ENCODE measurements at regions not wholly inside any gene's neighbourhood (a gene's known extent, or its start where the extent isn't known, plus 50 kb on each side); places are given as distances from the start of the nearest gene placed in this dataset.
"Not testable (repeated sequence)": the region's sequence is repeated elsewhere in the genome, so short reads cannot be mapped to it uniquely, and the experiment has no call there.

- no peak for DNase-seq
These were observed 107.6 kb upstream of the EGLN3 start for GRCh38 chr14:34058510-34058909.

GRCh38 chr14:34056046-34056445 is 105.2 kb upstream of the EGLN3 start:
- DNase-seq: no peak

GRCh38 chr14:34055157-34055950 is 104.5 kb upstream of the EGLN3 start:
- no peak for DNase-seq

DNA sequence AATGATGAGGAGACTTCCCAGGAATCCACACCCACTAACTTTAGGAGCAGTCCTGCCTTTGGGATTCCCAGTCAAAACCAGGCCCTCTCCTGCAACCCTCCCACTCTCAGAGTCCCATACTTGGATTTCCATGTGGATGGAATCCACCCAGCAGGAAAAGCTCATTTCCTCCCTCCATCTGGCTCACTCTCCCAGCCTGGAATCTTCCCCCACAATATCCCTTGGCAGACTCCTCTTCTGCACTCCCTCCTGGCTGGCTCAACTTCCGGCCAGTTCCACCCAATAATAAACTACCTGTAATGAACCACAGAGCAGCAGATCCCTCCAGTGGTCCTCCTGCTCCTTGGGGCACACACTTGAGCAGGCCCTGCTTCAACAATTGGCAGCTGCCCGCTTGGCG is 102.8 kb upstream of the EGLN3 start:
- no peak for DNase-seq

DNA sequence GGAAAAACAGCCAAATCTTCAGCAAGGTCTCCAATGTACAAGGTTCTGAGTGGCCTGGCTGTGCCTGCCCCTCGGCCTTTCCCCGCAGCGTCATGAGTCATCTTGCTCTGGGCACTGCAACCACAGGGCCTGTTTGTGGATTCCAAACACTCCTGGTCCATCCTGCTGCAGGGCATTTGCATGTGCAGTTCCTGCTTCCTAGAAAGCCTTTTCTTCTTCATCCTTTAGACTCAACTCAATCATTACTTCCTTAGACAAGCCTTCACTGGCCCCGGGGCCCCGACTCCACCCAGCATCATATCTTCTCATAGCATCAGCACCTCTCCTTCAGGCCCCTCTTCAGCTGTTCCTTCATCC is 101.8 kb upstream of the EGLN3 start:
- DNase-seq: no peak

DNA sequence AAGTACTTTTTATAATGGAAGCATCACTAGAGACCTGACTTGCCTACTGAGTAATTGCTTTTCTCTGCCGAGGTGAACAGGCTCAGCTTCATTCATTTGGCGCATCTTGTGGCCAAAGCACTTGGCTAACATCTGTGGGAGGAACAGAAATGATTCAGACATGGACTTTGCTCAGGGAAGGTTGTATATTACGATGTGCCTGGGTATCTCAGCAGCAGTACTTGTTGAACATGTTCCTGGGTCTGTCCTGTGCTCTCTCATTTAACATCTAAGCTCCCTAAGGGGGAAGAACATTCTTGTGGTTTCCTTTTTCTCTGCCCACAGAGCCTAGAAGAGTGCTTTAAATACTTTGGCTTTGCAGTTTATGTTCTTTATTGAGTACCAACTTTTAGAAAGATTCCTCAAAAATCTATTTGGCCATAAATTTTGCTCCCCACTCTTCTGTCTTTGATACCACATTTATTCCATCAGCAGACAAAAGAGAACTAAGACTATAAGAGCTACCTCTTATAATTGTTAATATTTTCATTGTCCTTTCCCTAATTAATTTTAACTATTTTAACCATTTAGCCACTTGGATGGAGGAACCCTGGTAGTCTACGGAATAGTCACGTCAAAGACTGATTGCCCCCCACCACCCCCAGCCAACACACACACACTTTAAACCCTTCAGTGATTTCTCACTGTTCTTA is 101.2 kb upstream of the EGLN3 start:
- DNase-seq: no peak

GRCh38 chr14:34050606-34051005 is 99.7 kb upstream of the EGLN3 start:
- no peak for DNase-seq

DNA sequence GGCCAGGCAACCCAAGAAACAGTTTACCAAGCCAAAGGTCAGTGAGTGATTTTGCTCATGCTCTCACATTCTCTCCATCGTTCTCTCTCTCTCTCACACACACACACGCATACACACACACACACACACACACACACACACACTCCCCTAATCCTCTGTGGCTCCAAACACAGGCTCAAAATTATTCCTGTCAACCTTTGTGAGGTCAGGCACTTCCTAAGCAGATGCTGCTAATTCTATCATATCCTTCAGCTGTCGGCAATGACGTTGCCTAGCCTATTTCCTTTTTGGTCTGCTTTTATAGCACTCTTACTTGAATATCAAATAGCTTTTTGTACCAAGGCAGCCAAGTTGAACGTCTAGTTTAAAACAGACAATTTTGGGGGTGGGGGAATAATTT is 98.9 kb upstream of the EGLN3 start:
- DNase-seq: no peak

GRCh38 chr14:34049187-34049586 is 98.3 kb upstream of the EGLN3 start:
- not testable (repeated sequence) for DNase-seq

- no peak for DNase-seq
These were observed 96.1 kb upstream of the EGLN3 start for GRCh38 chr14:34046799-34047520.

DNA sequence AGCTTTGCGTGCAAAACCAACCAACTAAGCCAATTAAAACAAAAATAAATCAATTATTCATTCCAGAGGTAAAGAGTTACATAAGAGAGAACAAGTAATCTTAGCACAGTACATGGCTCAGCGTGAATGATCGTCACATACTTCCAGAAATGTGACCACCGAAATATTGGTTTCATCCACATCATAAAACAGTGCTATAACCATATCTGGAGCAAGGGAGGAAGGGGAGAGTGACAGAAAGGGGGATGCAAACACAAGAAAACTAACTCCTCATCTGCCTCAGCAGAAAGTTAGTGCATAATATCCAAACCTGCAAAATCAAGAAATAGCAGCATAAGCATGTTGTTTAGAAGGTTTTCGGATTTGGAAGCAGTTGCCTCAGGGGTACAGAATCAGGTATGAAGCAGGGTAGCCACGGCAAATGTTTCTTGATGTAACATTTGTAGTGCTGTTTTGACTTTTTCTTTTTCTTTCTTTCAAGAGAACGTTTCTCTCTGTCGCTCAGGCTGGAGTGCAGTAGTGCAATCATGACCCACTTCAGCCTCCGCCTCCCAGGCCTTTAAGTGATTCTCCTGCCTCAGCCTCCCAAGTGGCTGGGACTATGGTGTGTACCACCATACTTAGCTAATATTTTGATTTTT is 93.9 kb upstream of the EGLN3 start:
- DNase-seq: no peak

- DNase-seq: no peak
These were observed 93.4 kb upstream of the EGLN3 start for GRCh38 chr14:34044373-34044637.

DNA sequence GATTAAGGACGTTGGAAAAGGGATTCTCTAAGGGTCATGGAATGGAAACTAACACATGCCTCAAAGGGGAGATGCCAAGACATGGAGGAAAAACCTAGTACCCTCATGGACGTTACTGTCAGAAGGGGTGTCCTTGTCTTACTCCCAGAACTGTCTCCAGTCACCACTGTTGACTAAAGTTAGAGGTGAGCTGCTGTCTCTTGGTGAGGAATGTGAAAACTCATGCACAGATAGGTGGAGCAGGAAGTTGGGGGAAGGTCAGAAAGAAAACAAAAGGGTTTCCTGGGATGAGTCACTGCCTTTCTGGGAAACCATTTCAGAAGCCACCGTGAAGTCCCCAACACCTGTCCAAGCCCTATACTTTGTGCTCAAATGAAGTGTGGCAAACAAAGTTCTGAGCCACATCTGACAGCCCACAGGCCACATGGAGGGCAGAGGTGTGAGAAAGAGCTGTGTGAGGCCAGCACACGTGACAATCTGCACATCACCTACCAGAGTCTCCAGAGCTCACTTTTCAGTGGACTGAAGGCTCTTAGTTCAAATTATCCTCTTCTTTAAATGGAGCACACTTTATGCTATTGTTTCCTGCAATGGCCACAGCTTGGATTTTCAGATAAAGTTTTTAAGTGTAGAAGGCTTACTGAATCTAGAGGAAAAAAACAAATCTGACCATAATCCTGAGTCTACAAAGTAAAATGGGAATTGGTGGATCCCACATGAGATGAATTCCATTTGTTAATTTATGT is 92.9 kb upstream of the EGLN3 start:
- DNase-seq: no peak

GRCh38 chr14:34041220-34041619 is 90.3 kb upstream of the EGLN3 start:
- DNase-seq: no peak

DNA sequence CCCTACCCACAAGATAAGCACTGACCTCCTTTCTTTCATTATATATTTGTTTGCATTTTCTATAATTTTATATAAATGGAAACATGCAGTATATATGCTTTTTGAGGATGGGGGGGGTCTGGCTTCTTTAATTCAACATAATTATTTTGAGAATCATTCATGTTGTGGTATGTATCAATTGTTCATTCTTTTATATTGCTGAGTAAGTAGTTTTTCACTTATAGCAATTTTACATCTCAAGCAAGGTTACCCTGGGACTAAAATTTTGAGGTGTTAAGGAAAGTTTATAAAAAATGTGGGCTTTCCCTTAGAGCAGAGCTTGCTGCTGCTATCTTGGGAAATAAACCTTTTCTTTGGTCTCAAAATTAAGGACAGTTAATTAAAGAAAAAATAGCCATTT is 89.9 kb upstream of the EGLN3 start:
- DNase-seq: no peak

GRCh38 chr14:34039428-34040047 is 88.7 kb upstream of the EGLN3 start:
- DNase-seq: no peak

DNA sequence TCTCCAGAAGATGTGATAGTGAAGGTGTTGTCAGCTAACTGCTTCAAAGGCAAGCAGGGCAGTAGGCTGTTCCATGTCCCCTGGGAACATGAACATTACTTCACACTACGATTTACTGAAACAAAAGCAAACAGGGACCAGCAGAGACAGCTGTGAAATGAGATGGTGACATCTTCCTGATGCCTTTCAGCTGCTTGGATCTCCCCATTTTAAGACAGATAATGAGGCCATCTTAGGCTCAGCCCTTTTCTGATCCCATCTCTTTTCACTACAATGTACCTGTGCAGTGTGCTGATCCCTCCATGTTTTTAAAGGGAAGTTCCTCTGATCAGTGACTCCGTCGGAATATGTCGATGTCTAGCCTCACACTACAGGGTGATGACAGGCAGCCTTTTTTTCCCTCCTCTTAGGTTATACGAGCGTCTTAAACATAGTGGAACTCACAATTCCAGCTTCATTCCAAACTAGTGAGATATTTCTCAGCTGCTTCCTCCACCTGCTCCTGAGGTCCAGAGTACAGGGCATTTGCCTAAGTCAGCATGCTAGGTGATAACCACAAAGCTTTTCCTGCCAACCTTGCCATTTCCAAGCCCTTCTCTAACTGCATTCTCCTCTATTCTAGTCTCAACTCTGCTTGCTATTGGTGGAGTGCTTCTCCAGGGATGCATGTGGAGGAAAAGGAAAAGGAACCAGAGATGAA is 87.6 kb upstream of the EGLN3 start:
- no peak for DNase-seq

DNA sequence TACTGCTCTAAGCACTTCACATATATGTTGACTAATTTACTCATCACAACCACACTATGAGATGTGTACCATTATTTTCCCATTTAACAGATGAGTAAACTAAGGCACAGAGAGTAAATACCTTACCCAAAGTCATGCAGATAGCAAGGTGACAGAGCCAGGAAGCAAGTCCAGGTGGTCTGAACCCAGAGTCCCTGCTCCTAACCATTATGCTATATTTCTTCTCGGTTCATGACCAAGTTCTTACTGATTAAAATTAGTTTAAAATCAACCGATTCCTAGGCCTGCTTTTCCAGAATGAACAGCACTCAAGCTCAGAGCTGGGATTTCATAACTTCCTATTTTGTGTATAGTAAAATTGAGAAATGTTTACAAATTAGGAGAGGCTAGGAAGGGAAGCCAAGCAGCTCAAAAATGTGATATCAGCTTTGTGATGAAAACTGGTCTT is 85.5 kb upstream of the EGLN3 start:
- no peak for DNase-seq

DNA sequence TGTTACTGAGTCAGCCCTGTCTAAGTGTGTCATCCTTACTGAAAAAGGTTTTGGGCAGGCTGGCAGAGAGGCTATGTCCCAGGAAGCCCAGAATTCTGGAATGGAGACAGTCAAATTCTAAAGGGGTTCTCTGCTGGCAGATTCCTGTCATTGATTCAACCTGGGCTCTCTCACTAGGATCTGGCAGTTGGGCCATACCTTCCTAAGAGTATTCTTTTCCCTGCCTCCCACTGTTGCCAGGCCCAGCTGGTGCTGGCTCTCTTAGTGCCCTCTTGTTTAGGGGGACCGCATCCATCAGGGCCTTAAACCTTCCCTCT is 85.0 kb upstream of the EGLN3 start:
- no peak for DNase-seq

DNA sequence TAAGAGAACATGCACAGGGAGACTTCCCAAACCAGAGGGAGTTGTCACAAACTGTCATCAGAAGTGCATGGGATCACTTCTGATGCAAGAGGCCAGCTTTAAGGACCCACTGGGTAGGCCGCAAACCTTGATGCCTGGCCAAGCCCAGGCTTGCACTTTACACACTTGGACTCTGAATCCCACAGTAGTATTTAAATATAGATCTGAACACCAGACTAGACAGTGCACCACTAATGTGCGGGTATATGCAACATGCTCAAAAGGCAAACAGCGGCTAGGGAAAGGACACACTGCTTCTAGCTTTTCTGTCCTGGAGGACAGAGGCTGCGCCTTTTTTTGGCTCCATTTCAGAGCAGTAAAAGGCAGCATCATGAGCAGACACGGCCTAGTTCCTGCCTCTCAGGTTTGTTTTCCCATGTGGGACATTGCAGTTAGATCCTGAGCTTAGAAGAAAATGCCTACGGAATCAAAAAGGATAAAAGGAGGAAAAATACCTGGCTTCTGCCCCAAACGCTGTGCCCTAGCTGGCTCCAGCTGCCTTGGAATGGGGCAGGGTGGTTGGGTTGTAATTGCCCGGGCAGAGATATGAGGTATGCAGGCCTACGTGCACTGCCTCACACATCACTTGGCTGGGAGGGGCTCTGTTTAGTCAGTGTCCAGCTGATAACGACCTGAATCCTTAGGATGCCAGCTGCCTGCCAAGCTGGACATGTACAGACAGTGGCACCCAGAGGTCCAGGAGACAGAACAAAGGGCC is 84.5 kb upstream of the EGLN3 start:
- DNase-seq: no peak

DNA sequence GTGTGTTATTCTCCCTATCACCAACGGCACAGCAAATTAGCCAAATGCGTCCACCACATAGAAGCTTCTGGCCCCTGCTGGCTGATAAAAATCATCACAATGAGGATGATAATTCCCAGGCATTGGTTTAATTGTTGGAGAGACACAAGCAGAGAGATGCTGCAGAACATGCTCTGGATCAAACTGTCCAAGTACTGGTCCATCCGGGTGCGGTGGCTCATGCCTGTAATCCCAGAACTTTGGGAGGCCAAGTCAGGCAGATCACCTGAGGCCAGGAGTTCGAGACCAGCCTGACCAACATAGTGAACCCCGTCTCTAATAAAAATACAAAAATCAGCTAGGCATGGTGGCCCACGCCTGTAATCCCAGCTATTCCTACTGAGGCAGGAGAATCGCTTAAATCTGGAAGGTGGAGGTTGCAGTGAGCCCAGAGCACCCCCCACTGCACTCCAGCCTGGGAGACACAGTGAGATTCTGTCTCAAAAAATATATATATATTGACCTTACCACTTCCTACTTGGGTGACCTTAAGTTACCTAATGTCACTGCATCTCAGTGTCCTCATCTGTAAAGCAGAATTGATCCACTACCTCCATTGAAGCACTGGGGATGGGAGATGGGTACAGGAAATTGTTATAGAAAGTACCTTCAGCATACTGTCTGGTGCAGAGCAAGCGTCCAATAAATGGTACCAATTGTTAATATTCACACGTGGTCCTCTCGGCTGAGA is 83.7 kb upstream of the EGLN3 start:
- DNase-seq: no peak
